ENCODE measurements at regions not wholly inside any gene's neighbourhood (a gene's known extent, or its start where the extent isn't known, plus 50 kb on each side); places are given as distances from the start of the nearest gene placed in this dataset.
A peak's percentile ranks its signal among the peaks of the same experiment; 100 is the strongest.

- 0 out of 2 replicates have a peak, but pooled peaks have one; percentile 25 for TF ChIP-seq PKNOX1 (IDR thresholded peaks at IDR 0.05)
Observed at GRCh38 chr14:35196571-35196970, 74.2 kb downstream of the PRORP start (continued).

GRCh38 chr14:35197015-35197414 is 74.7 kb downstream of the PRORP start:
- SMC1A ChIA-PET (ENCODE audit: uncharacterized antibody, unreplicated experiment): interaction anchor here (0.9 to 1.5 kb wide), 4 partner anchors 28 to 219 kb away, joined by 3 to 4 read pairs (median 3); no protein-coding TSS in a partner anchor
- no peaks in the 10 kb centered on the region for H3K36me3 ChIP-seq (ENCODE audit: control insufficient read depth in 2 of 2, insufficient read depth in 2 of 2, low read length in 1 of 2)
- ATAC-seq: peak; percentile 37; the same call in 2 of the 3 replicates
- peaks cover 5% of the 10 kb centered on the region; the same call in 1 of the 2 replicates for H3K4me1 ChIP-seq (ENCODE audit: control insufficient read depth, insufficient read depth, low read length)
- no peaks in the 10 kb centered on the region; the same call in 2 of the 3 replicates for H3K9me3 ChIP-seq (replicated peaks; ENCODE audit: control insufficient read depth, insufficient read depth, low read length)
- H3K27ac ChIP-seq (ENCODE audit: control insufficient read depth, insufficient read depth): no peak overlapping the region
- in situ Hi-C loops (cut with MboI) (no loop called here), intact Hi-C loops (cut with micrococcal nuclease; ENCODE audit: unreplicated experiment) (no loop called here)
- no TSS peak for BruUV-seq (replicated peaks)
- RAD21 ChIA-PET (ENCODE audit: unreplicated experiment): no interaction called here
- H4K20me1 ChIP-seq (ENCODE audit: control insufficient read depth, insufficient read depth): no peaks in the 10 kb centered on the region
- no peak overlapping the region for H3K4me2 ChIP-seq (ENCODE audit: control insufficient read depth, insufficient read depth)
- no peak for FAIRE-seq
- no peak for DNase-seq (ENCODE audit: low read depth, low spot score)
- no peak overlapping the region for H2AFZ ChIP-seq (ENCODE audit: control insufficient read depth, low read depth, low read length)
- POLR2A ChIA-PET: no interaction called here
- no peaks in the 10 kb centered on the region for H3K79me2 ChIP-seq (ENCODE audit: control insufficient read depth, insufficient read depth, low read length)
- H3K4me3 ChIP-seq: no peak overlapping the region
- no peak for TF ChIP-seq RELB (IDR thresholded peaks at IDR 0.05; ENCODE audit: low read depth)
- no peak overlapping the region for H3K9ac ChIP-seq (ENCODE audit: control insufficient read depth, insufficient read depth, low read length)
- 100% methylated on average over 1 of the region's 1 CpG for WGBS (ENCODE audit: insufficient coverage, insufficient replicate concordance, low lambda C conversion rate, missing lambda C conversion rate)
- H3K27me3 ChIP-seq (replicated peaks in 1 of 2; ENCODE audit: control insufficient read depth in 2 of 2, insufficient read depth in 2 of 2, low read length in 1 of 2): no peaks in the 10 kb centered on the region
- CTCF ChIA-PET: interaction anchor here (1.6 kb wide), 1 partner anchor 18 kb away, joined by 4 read pairs; no protein-coding TSS in a partner anchor

Data from GM12878 (cell line).